Ramos (cell line): ENCODE measurements at regions not wholly inside any gene's neighbourhood (a gene's known extent, or its start where the extent isn't known, plus 50 kb on each side); places are given as distances from the start of the nearest gene placed in this dataset.

Experiments used
- in situ Hi-C: fragments of 300-500 bp; cut with MboI; formaldehyde crosslinking; loops from one replicate; pipeline ENCODE4 v1.14.3; 2022; ENCODE audit warnings: low sequenced_read_pairs; ENCODE audit not compliant: unreplicated experiment

- in situ Hi-C loops = no loop called here
Measured at GRCh38 chr18:46261799-46262198, 157.6 kb downstream of the HAUS1 start.

- in situ Hi-C loops = no loop called here
Measured at GRCh38 chr18:46262856-46263255, 158.7 kb downstream of the HAUS1 start.

- in situ Hi-C loops = no loop called here
Measured at GRCh38 chr18:46264255-46264654, 160.1 kb downstream of the HAUS1 start.

GRCh38 chr18:46265196-46266156 is 161.3 kb downstream of the HAUS1 start:
- in situ Hi-C loops = no loop called here

- in situ Hi-C loops = no loop called here
Measured at GRCh38 chr18:46266473-46266872, 162.3 kb downstream of the HAUS1 start.

- in situ Hi-C loops = no loop called here
Measured at GRCh38 chr18:46268671-46269070, 164.5 kb downstream of the HAUS1 start.

GRCh38 chr18:46269275-46269674 is 165.1 kb downstream of the HAUS1 start:
- in situ Hi-C loops = no loop called here

GRCh38 chr18:46271488-46271887 is 167.3 kb downstream of the HAUS1 start:
- in situ Hi-C loops = no loop called here

GRCh38 chr18:46273861-46274260 is 169.7 kb downstream of the HAUS1 start:
- in situ Hi-C loops = no loop called here

- in situ Hi-C loops = no loop called here
Measured at GRCh38 chr18:46274266-46274665, 170.1 kb downstream of the HAUS1 start.

GRCh38 chr18:46275370-46275769 is 171.2 kb downstream of the HAUS1 start:
- in situ Hi-C loops = loop anchor here (25.0 kb wide), 1 partner anchor 113 kb away; a partner anchor contains a TSS

- in situ Hi-C loops = loop anchor here (25.0 kb wide), 1 partner anchor 114 kb away; a partner anchor contains a TSS
Measured at GRCh38 chr18:46276748-46277147, 172.6 kb downstream of the HAUS1 start.

- in situ Hi-C loops = loop anchor here (25.0 kb wide), 1 partner anchor 116 kb away; a partner anchor contains a TSS
Measured at GRCh38 chr18:46278481-46279465, 174.6 kb downstream of the HAUS1 start.

GRCh38 chr18:46279673-46280072 is 175.5 kb downstream of the HAUS1 start:
- in situ Hi-C loops = loop anchor here (10.0 to 25.0 kb wide), 2 partner anchors 117 to 375 kb away; partner anchors contain the start of gene LOXHD1

GRCh38 chr18:46281185-46282176 is 177.3 kb downstream of the HAUS1 start:
- in situ Hi-C loops = loop anchor here (10.0 to 25.0 kb wide), 2 partner anchors 119 to 373 kb away; partner anchors contain the start of gene LOXHD1

GRCh38 chr18:46282177-46282570 is 178.0 kb downstream of the HAUS1 start:
- in situ Hi-C loops = loop anchor here (10.0 to 25.0 kb wide), 2 partner anchors 120 to 373 kb away; partner anchors contain the start of gene LOXHD1

- in situ Hi-C loops = loop anchor here (10.0 to 25.0 kb wide), 2 partner anchors 120 to 372 kb away; partner anchors contain the start of gene LOXHD1
Measured at GRCh38 chr18:46282646-46283045, 178.5 kb downstream of the HAUS1 start.

GRCh38 chr18:46283268-46283667 is 179.1 kb downstream of the HAUS1 start:
- in situ Hi-C loops = loop anchor here (10.0 to 25.0 kb wide), 2 partner anchors 121 to 372 kb away; partner anchors contain the start of gene LOXHD1

GRCh38 chr18:46283895-46284295 is 179.7 kb downstream of the HAUS1 start:
- in situ Hi-C loops = loop anchor here (10.0 to 25.0 kb wide), 2 partner anchors 122 to 371 kb away; partner anchors contain the start of gene LOXHD1
